HEK293T (cell line): ENCODE measurements at regions not wholly inside any gene's neighbourhood (a gene's known extent, or its start where the extent isn't known, plus 50 kb on each side); places are given as distances from the start of the nearest gene placed in this dataset.
"Not testable (repeated sequence)": the region's sequence is repeated elsewhere in the genome, so short reads cannot be mapped to it uniquely, and the experiment has no call there.

Experiments used
- BHLHE40 ChIP-seq: fragments of 450-650 bp; IDR thresholded peaks from 2 replicates; pipeline ENCODE4 v1.6.1; 2016; ENCODE audit warnings: mild to moderate bottlenecking, moderate library complexity, borderline replicate concordance
- FOXM1 ChIP-seq: fragments of 450-650 bp; IDR thresholded peaks from 2 replicates; pipeline ENCODE4 v1.6.1; 2017; ENCODE audit warnings: mild to moderate bottlenecking, borderline replicate concordance
- HDGF ChIP-seq: fragments of 450-650 bp; IDR thresholded peaks from 2 replicates; pipeline ENCODE4 v1.6.1; 2017; ENCODE audit warnings: antibody characterized with exemption, borderline replicate concordance
- TARDBP ChIP-seq: fragments of 450-650 bp; IDR thresholded peaks from 2 replicates; pipeline ENCODE4 v1.6.1; 2016
- TF ChIP-seq, protein P1 (sequence below): fragments of 450-650 bp; IDR thresholded peaks from 2 replicates; pipeline ENCODE4 v1.6.1; 2016

DNA sequence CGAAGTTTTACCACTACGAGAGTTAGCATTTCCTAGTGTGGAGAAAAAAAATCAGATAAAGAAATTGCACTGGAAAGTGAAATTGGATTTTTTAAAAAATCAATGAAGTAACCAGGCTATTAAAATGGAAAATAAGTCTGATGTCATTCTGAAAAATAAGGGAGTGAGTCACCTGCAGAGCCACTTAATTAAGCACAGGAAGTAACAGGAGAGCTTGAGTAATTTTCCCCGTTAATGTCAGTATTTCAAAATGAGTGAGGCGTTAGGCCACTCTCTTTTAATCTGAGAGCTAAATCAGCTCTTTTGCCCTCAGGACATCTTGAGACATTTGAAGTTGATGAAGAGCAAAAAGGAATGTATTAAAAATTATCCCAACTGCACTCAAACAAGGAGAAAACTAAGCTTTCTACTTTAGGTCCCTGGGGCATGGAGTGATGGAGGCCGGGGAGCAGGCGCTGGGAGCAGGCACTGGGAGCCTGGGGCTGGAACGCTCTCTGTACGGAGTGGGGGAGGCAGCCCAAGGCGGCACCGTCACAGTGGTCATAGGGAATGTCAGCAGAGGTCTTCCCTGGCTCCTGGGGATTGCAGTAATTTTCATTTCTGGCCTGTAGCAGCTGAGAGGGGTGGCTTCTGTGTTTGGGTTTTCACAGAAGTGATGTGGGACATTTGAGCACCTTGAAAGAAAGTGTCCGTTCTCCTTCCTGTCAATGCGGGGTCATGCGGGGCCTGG is 194.6 kb downstream of the BCL2L11 start:
- TF ChIP-seq HDGF, TARDBP, FOXM1, BHLHE40: not testable (repeated sequence)
- TF ChIP-seq, protein P1, sequence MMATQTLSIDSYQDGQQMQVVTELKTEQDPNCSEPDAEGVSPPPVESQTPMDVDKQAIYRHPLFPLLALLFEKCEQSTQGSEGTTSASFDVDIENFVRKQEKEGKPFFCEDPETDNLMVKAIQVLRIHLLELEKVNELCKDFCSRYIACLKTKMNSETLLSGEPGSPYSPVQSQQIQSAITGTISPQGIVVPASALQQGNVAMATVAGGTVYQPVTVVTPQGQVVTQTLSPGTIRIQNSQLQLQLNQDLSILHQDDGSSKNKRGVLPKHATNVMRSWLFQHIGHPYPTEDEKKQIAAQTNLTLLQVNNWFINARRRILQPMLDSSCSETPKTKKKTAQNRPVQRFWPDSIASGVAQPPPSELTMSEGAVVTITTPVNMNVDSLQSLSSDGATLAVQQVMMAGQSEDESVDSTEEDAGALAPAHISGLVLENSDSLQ, result not testable (repeated sequence)
